ENCODE measurements at regions not wholly inside any gene's neighbourhood (a gene's known extent, or its start where the extent isn't known, plus 50 kb on each side); places are given as distances from the start of the nearest gene placed in this dataset.

DNA sequence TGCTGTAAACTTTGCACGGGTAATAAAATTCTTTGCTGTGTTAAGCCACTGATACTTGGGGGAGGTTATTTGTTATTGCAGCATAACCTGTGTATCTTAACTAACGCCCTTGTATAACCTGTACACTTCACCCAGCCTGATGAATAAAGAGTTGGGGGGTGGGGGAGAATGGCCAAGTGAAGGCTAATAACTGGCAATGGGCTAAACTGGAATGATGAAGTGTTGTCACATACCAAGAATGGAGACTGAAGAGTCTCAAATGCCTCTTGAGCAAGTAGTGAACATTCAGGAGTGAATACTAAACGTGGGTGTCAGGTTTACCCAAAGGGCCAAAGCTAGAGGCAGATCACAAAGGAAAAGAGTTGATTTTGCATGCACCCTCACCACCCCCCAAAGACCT lies 169.4 kb downstream of the C1orf94 start:
- DNase-seq, result no peak
- H3K4me1 ChIP-seq, result no peaks in the 10 kb centered on the region
- no peaks in the 10 kb centered on the region for H3K36me3 ChIP-seq (ENCODE audit: control insufficient read depth, insufficient read depth, low read length)
- ChIA-PET CTCF (no interaction called here), POLR2A (no interaction called here)
- H3K9me3 ChIP-seq, result no peaks in the 10 kb centered on the region
- no TSS peak for BruUV-seq (replicated peaks)
- TF ChIP-seq, protein P1, sequence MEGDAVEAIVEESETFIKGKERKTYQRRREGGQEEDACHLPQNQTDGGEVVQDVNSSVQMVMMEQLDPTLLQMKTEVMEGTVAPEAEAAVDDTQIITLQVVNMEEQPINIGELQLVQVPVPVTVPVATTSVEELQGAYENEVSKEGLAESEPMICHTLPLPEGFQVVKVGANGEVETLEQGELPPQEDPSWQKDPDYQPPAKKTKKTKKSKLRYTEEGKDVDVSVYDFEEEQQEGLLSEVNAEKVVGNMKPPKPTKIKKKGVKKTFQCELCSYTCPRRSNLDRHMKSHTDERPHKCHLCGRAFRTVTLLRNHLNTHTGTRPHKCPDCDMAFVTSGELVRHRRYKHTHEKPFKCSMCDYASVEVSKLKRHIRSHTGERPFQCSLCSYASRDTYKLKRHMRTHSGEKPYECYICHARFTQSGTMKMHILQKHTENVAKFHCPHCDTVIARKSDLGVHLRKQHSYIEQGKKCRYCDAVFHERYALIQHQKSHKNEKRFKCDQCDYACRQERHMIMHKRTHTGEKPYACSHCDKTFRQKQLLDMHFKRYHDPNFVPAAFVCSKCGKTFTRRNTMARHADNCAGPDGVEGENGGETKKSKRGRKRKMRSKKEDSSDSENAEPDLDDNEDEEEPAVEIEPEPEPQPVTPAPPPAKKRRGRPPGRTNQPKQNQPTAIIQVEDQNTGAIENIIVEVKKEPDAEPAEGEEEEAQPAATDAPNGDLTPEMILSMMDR (IDR thresholded peaks at IDR 0.05; ENCODE audit: insufficient read depth in 1 of 2, low read depth in 1 of 2, low read length in 1 of 2, severe bottlenecking in 1 of 2, unreplicated experiment in 1 of 2), result no peak
- no peaks in the 10 kb centered on the region for H3K36me3 Mint-ChIP-seq (ENCODE audit: insufficient read depth, unreplicated experiment)
- H3K4me3 ChIP-seq (ENCODE audit: low read depth, low read length), result no peak overlapping the region
- H3K27ac Mint-ChIP-seq (ENCODE audit: unreplicated experiment), result no peak overlapping the region
- H3K27me3 Mint-ChIP-seq (ENCODE audit: insufficient read depth, unreplicated experiment), result peaks cover 10% of the 10 kb centered on the region
- no peak overlapping the region for H3K4me3 Mint-ChIP-seq (ENCODE audit: unreplicated experiment)
- H3K9me3 Mint-ChIP-seq (ENCODE audit: unreplicated experiment), result no peaks in the 10 kb centered on the region
- no peaks in the 10 kb centered on the region; the same call in 1 of the 2 replicates for H3K27me3 ChIP-seq (replicated peaks; ENCODE audit: control insufficient read depth, insufficient read depth, low read length)
- intact Hi-C loops (cut with micrococcal nuclease; ENCODE audit: unreplicated experiment), result no loop called here
- H3K4me1 Mint-ChIP-seq (ENCODE audit: low read depth, unreplicated experiment), result no peaks in the 10 kb centered on the region

DNA sequence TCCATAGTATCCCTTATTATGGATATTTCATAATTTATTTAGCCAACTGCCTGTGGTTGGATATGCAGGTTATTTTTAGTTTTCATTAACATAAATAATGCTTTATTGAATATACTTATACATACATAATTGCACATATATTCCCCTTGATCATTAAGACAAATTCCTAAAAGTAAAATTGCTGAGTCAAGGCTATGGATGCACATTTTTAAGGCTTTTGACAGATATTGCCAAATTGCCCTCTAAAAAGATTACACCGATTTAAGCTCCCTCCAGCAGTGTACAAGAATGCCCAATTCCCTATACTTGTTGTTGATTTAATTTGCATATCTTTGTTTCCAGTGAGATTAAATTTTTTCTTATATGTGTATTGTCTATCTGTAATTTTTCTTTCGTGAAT lies 176.7 kb downstream of the C1orf94 start:
- intact Hi-C loops (cut with micrococcal nuclease; ENCODE audit: unreplicated experiment), result no loop called here
- Mint-ChIP-seq H3K4me3 (ENCODE audit: unreplicated experiment) (no peak overlapping the region), H3K27ac (ENCODE audit: unreplicated experiment) (no peak overlapping the region), H3K4me1 (ENCODE audit: low read depth, unreplicated experiment) (no peaks in the 10 kb centered on the region), H3K9me3 (ENCODE audit: unreplicated experiment) (no peaks in the 10 kb centered on the region), H3K36me3 (ENCODE audit: insufficient read depth, unreplicated experiment) (no peaks in the 10 kb centered on the region), H3K27me3 (ENCODE audit: insufficient read depth, unreplicated experiment) (peaks cover 14% of the 10 kb centered on the region)
- TF ChIP-seq, protein P1 (IDR thresholded peaks at IDR 0.05; ENCODE audit: insufficient read depth in 1 of 2, low read depth in 1 of 2, low read length in 1 of 2, severe bottlenecking in 1 of 2, unreplicated experiment in 1 of 2), result no peak
- ChIA-PET CTCF (no interaction called here), POLR2A (no interaction called here)
- Histone ChIP-seq H3K4me3 (ENCODE audit: low read depth, low read length) (no peak overlapping the region), H3K9me3 (no peaks in the 10 kb centered on the region), H3K27me3 (replicated peaks; ENCODE audit: control insufficient read depth, insufficient read depth, low read length) (no peaks in the 10 kb centered on the region), H3K4me1 (no peaks in the 10 kb centered on the region), H3K36me3 (ENCODE audit: control insufficient read depth, insufficient read depth, low read length) (no peaks in the 10 kb centered on the region)
- no TSS peak for BruUV-seq (replicated peaks)
- no peak for DNase-seq

DNA sequence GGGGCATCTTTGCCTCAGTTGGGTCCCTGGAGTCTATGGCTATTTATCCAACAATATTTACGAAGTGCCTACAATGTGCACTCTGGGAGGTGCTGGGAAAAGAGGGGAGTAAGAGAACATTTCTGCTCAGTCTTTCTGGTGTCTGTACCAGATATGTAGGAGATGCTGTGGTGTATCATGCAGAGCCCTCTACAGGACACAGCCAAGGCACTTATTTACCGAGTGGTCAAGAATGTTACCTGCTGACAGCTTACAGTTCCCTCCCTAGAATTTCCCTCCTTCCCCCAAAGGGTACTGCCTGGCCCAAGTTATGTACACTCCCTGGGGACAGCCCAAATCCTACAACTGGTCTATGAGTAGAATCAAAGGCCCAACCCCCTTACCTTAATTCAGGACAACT lies 177.7 kb downstream of the C1orf94 start:
- Mint-ChIP-seq H3K27me3 (ENCODE audit: insufficient read depth, unreplicated experiment) (peaks cover 14% of the 10 kb centered on the region), H3K9me3 (ENCODE audit: unreplicated experiment) (no peaks in the 10 kb centered on the region), H3K27ac (ENCODE audit: unreplicated experiment) (no peak overlapping the region), H3K36me3 (ENCODE audit: insufficient read depth, unreplicated experiment) (no peaks in the 10 kb centered on the region), H3K4me1 (ENCODE audit: low read depth, unreplicated experiment) (no peaks in the 10 kb centered on the region), H3K4me3 (ENCODE audit: unreplicated experiment) (no peak overlapping the region)
- BruUV-seq (replicated peaks), result no TSS peak
- no peaks in the 10 kb centered on the region for H3K9me3 ChIP-seq
- H3K36me3 ChIP-seq (ENCODE audit: control insufficient read depth, insufficient read depth, low read length), result no peaks in the 10 kb centered on the region
- CTCF ChIA-PET, result no interaction called here
- no peaks in the 10 kb centered on the region for H3K4me1 ChIP-seq
- DNase-seq, result no peak
- intact Hi-C loops (cut with micrococcal nuclease; ENCODE audit: unreplicated experiment), result no loop called here
- TF ChIP-seq, protein P1 (IDR thresholded peaks at IDR 0.05; ENCODE audit: insufficient read depth in 1 of 2, low read depth in 1 of 2, low read length in 1 of 2, severe bottlenecking in 1 of 2, unreplicated experiment in 1 of 2), result no peak
- POLR2A ChIA-PET, result no interaction called here
- H3K4me3 ChIP-seq (ENCODE audit: low read depth, low read length), result no peak overlapping the region
- no peaks in the 10 kb centered on the region for H3K27me3 ChIP-seq (replicated peaks; ENCODE audit: control insufficient read depth, insufficient read depth, low read length)
